Anterior cingulate cortex (tissue), 58 donors: ENCODE measurements at regions not wholly inside any gene's neighbourhood (a gene's known extent, or its start where the extent isn't known, plus 50 kb on each side); places are given as distances from the start of the nearest gene placed in this dataset.

ENCODE experiments used
- DNase-seq, 58 donors: peaks; one replicate each; lab custom pipeline; 2025; lab: John Stamatoyannopoulos, UW

DNA sequence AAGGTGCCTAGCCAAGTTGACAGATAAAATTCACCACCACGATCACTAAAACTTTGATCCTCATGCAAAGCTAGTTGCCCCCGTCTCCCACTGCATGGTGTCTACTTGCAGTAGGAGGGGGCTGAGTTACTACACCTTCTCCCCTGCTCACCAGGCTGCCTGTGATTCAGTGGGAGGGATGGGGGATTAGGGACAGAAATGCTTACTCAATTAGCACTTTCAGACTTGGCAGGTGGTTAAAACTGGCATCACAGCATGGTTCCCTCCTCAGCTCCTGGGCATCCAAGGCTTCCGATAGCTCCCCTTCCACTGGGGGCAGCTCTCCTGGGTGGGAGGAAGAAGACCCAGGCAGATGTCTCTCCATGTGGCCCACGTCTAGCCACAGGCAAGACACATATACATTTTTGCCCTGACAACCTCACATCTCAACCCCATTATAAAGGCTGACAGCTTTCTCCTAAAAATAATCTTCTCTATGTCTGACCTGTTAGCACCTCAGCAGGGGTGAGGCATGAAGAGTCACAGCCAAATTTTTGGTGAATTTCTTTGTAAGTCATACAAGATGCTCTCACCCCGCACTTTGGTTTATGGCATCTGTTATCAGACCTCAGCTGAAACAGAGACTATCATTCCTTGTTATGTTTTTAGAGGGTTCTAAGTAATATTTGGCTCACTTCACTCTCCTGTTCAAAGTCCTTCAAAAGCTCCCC lies 369.0 kb downstream of the SV2B start:
- no peak for DNase-seq

- no peak for DNase-seq
These were observed 369.8 kb downstream of the SV2B start for GRCh38 chr15:91469632-91470567.

DNA sequence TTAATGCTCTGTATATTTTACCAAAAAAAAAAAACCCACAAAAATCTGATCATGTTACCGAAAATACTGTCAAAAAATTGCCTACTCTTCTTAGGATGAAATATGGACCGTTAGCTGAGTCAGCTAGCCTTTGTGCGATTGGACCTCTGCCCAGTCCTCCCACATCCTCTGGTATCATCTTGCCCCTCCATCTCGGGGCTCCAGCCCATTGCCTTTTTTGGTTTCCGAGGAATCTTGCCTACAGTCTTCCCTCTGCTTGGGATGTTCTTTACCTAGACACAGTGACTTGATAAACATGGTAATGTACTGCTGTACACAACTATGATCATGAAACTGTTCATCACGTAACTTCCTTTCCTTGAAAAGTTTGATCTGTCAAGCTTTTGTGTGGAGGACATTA lies 371.4 kb downstream of the SV2B start:
- no peak for DNase-seq

GRCh38 chr15:91472316-91472756 lies 372.3 kb downstream of the SV2B start:
- no peak for DNase-seq

- DNase-seq, result no peak
These were observed 374.0 kb downstream of the SV2B start for GRCh38 chr15:91473894-91474545.

GRCh38 chr15:91476861-91477260 lies 376.6 kb upstream of the SLCO3A1 start:
- no peak for DNase-seq

DNA sequence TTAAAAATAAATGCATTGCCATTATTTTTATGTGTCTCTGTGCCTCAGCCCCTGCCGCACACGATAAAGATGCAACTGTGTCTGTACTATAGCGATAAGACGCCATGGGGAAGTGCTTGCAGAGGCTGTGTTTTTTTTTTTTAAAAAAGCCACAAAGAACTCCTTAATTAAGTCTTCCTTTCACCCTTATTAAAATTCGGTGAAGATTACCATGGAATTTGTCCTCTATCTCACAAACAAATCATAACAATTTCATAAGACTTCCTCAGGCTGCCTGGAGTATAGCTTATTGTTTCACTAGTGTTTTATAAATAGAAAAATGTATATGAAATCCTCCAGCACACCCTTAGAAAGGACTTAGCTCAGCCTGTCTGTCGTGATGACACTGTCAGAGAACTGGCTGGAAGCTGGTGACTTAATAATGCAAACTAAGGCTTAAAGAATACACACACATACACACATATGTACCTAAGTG lies 374.8 kb upstream of the SLCO3A1 start:
- no peak for DNase-seq

DNA sequence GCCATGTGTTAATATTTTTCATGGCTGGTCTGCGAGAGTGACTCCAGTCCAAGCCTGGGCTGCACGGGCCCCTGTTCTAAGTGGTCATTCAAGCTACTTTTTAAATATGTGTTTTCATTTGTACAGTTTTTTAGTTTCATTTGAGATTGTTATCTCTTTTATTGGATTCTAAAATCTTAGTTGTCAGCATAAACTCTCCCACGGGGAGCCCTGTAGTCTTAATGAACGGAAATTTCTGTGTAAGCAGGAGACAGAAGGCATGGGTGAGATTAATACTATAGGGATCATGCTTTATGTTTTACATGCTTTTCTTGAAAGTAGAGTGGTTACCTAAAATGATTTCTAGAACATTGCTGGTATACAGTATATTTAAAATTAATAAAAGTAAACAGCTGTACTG lies 373.1 kb upstream of the SLCO3A1 start:
- no peak for DNase-seq

GRCh38 chr15:91482799-91483198 lies 370.7 kb upstream of the SLCO3A1 start:
- no peak for DNase-seq

- DNase-seq, result no peak
These were observed 369.4 kb upstream of the SLCO3A1 start for GRCh38 chr15:91484141-91484540.

DNA sequence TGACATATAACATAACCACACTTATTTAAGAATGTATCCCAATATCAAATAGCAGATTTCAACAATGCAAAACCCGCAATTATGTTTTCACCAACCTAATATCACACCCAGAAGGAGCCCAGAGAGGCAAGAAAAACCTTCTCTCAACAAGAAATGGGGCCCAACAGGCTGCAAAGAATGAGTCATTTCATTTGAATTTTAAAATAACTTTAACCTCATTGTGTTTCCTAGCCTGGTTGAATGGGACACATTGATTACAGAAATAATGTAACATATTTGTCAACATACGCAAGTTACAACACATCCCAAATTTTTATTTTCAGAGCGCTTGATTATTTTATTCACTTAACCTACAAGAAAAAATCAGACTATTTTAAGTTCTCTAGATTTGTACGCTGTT lies 365.1 kb upstream of the SLCO3A1 start:
- no peak for DNase-seq

DNA sequence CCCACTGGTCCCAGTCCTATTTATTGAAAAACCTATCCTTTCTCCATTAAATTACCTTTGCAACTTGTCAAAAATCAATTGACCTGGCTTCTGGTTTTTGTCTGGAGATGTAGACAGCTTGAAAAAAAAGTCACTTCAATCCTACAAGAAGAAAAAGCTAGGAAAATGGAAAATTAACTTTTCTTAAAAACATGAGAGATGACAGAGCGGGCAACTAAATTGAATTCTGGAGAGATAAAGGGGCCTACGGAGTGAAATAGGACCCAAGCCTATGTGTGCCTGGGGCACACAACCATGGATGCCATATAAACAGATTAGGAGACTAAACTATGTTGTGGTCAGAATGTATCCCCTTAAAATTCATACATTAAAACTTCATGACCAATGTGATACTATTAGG lies 363.3 kb upstream of the SLCO3A1 start:
- no peak for DNase-seq

DNA sequence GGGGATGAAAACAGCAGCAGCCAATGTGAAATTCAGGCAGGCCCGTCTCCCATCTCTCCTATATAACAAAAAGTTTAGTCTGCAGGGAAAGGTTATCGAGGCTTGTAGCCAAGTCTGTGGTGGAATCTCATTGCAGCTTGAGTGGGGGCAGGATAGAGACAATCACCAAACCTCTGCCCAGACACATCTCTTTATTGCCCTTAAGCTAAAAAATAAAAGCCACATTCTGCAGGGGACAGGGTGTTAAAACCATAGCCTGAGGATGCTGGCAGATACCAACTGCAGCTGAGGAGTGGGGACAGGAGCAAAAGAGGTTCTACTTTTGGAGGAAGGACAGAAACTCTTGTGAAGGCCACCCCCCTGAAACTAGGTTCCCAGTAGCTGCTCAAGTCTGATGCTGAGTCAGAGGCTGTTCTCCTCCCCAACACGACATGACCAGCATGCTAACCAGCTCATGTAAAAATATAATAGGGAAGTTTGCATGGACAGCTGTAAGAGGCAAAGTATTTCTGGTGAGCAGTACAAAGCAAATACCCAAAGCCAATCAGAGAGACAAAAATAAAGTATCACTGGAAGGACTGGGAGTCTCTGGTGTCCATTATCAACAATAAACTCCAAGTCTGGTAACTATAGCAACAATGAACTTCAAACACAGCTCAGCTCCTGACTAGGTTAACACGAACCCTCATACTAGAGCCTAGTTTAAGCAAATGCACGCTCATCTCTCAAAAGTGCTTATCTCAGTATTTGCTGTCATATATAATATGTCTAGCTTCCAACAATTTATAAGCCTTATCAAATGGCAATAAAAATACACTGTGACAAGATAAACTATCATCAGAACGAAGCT lies 362.2 kb upstream of the SLCO3A1 start:
- no peak for DNase-seq

DNA sequence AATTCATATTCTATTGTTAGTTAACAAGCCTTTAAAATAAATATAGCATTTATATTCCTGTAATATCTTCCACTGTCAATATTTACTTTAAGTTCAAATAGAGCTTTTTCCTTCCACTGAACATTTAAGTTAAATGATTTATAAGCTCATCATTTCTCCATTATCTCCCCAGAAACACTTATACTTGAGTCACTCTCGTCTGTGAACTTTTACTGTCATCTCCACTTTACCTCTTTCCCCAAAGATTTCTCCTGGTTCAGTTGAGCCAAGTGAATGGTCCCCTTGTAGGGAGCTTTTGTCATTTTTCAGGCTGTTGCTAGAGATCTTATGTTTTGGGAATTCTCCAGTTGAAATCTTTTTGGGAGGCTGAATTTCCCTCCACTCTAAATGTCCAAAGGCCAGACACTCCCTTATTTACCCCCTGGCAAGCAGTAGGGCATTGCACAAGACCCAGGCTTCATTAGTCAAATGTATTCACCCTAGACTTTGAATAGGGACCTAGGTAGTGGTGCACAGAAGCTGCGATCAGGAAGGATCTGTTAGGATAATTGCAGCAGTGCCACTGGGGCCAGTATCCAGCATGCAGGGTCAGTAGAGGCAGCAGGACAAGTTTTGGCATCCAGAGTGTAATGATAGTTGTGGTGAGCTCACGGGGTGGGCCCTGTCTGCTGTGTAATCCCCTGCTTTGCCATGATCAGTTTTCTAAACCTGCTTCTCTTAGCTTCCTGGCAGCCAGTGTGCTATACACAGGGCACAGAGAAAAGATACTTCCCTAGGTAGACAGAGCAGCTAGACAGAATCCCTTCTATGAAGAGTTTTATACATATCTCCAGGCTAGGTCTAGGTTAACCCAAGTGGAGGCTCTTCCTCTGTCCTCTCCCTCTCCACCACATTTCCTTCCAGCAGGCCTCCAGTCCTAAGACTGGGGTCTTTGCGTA lies 356.5 kb upstream of the SLCO3A1 start:
- no peak for DNase-seq

DNA sequence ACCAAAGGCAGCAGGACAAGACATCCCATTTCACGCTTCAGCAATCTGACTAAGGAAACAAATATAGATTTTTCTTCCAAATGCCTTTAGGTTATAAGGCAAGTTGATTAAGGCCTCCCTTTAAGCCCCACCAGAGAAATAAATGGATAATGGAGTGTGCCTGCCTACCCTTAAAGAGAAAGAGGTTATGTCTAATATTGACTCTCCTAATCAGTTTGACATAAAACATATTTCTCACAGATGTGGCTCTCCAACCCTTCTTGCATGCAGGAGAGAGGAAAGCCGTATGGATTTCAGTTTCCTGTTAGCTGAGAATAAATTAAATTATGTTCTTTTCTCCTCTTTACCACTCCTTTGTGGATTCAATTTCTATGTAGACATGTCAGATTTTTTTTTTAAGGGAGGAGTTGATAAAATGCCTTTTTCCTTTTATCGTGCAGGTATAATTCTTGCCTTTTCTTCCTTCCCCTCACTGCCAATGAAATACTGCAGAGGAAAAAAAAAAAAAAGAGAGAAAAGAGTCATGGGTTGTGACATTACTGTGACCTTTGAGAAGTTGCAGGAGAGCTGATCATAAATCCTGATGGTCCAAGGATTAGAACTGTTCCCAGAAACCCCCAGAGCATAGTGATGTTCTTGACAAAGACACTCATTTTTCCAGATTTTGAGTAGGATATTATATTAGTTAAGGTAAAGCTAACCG lies 355.3 kb upstream of the SLCO3A1 start:
- DNase-seq, result no peak

GRCh38 chr15:91498749-91499062 lies 354.8 kb upstream of the SLCO3A1 start:
- DNase-seq, result no peak

- no peak for DNase-seq
These were observed 353.6 kb upstream of the SLCO3A1 start for GRCh38 chr15:91499774-91500383.

- DNase-seq, result no peak
These were observed 344.9 kb upstream of the SLCO3A1 start for GRCh38 chr15:91508633-91509032.
